ENCODE measurements at regions not wholly inside any gene's neighbourhood (a gene's known extent, or its start where the extent isn't known, plus 50 kb on each side); places are given as distances from the start of the nearest gene placed in this dataset.

DNA sequence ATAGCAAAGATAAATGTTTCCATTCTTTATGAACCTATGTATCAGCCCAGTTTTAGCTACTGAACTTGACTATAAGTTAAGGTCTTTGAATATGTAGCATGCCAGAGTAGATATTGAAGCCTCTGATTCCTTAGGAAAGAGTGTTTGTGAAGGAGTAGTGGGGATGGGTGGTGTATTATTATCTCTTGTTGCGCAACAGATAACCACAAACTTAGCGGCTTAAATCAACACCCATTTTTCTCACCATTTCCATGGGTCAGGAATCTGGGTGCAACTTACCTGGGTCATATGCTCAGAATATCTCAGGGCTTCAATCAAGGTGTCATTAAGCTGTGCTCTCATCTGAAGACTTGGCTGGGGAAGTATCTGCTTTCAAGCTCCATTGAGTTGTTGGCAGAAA, 251.4 kb upstream of the PUDP start:
- no peak for TF ChIP-seq POLR2A (IDR thresholded peaks at IDR 0.05)
- no peak for DNase-seq
- H3K27ac ChIP-seq, result no peak overlapping the region
- H3K27me3 ChIP-seq, result no peaks in the 10 kb centered on the region
- no peak overlapping the region for H3K4me3 ChIP-seq
- H3K36me3 ChIP-seq (ENCODE audit: low read depth, missing control alignments), result no peaks in the 10 kb centered on the region
- intact Hi-C loops (cut with DNase I; ENCODE audit: low total_unique reads), result no loop called here
- H3K9me3 ChIP-seq, result no peaks in the 10 kb centered on the region
- WGBS, 2 donors, result 100% methylated on average over 2 of the region's 2 CpGs
- H3K4me1 ChIP-seq, result no peaks in the 10 kb centered on the region

- H3K4me1 ChIP-seq, result no peaks in the 10 kb centered on the region
- H3K36me3 ChIP-seq (ENCODE audit: low read depth, missing control alignments), result no peaks in the 10 kb centered on the region
- WGBS, 2 donors, result 56 to 71% methylated on average over 2 of the region's 2 CpGs
- no peak overlapping the region for H3K27ac ChIP-seq
- no peaks in the 10 kb centered on the region for H3K9me3 ChIP-seq
- no peaks in the 10 kb centered on the region for H3K27me3 ChIP-seq
- no peak for TF ChIP-seq POLR2A (IDR thresholded peaks at IDR 0.05)
- TF ChIP-seq, protein P1, sequence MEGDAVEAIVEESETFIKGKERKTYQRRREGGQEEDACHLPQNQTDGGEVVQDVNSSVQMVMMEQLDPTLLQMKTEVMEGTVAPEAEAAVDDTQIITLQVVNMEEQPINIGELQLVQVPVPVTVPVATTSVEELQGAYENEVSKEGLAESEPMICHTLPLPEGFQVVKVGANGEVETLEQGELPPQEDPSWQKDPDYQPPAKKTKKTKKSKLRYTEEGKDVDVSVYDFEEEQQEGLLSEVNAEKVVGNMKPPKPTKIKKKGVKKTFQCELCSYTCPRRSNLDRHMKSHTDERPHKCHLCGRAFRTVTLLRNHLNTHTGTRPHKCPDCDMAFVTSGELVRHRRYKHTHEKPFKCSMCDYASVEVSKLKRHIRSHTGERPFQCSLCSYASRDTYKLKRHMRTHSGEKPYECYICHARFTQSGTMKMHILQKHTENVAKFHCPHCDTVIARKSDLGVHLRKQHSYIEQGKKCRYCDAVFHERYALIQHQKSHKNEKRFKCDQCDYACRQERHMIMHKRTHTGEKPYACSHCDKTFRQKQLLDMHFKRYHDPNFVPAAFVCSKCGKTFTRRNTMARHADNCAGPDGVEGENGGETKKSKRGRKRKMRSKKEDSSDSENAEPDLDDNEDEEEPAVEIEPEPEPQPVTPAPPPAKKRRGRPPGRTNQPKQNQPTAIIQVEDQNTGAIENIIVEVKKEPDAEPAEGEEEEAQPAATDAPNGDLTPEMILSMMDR (IDR thresholded peaks at IDR 0.05), result no peak
- intact Hi-C loops (cut with DNase I; ENCODE audit: low total_unique reads), result no loop called here
- no peak for DNase-seq
- no peak overlapping the region for H3K4me3 ChIP-seq
Observed at GRCh38 chrX:7390441-7390840, 242.5 kb upstream of the PUDP start.

GRCh38 chrX:7389576-7389975, 241.6 kb upstream of the PUDP start:
- Histone ChIP-seq H3K36me3 (ENCODE audit: low read depth, missing control alignments) (no peaks in the 10 kb centered on the region), H3K4me1 (no peaks in the 10 kb centered on the region), H3K4me3 (no peak overlapping the region), H3K27me3 (no peaks in the 10 kb centered on the region), H3K27ac (no peak overlapping the region), H3K9me3 (no peaks in the 10 kb centered on the region)
- intact Hi-C loops (cut with DNase I; ENCODE audit: low total_unique reads), result no loop called here
- no peak for DNase-seq
- TF ChIP-seq, protein P1 (IDR thresholded peaks at IDR 0.05), result no peak
- no peak for TF ChIP-seq POLR2A (IDR thresholded peaks at IDR 0.05)
- 61 to 63% methylated on average over 2 of the region's 2 CpGs for WGBS, 2 donors

GRCh38 chrX:7385131-7385530, 237.2 kb upstream of the PUDP start:
- WGBS, 2 donors, result 74% methylated on average over 4 of the region's 4 CpGs
- no peak overlapping the region for H3K27ac ChIP-seq
- H3K9me3 ChIP-seq, result no peaks in the 10 kb centered on the region
- no peaks in the 10 kb centered on the region for H3K36me3 ChIP-seq (ENCODE audit: low read depth, missing control alignments)
- DNase-seq, result no peak
- H3K4me3 ChIP-seq, result no peak overlapping the region
- H3K4me1 ChIP-seq, result no peaks in the 10 kb centered on the region
- TF ChIP-seq POLR2A (IDR thresholded peaks at IDR 0.05), result no peak
- TF ChIP-seq, protein P1 (IDR thresholded peaks at IDR 0.05), result no peak
- intact Hi-C loops (cut with DNase I; ENCODE audit: low total_unique reads), result no loop called here
- H3K27me3 ChIP-seq, result no peaks in the 10 kb centered on the region

DNA sequence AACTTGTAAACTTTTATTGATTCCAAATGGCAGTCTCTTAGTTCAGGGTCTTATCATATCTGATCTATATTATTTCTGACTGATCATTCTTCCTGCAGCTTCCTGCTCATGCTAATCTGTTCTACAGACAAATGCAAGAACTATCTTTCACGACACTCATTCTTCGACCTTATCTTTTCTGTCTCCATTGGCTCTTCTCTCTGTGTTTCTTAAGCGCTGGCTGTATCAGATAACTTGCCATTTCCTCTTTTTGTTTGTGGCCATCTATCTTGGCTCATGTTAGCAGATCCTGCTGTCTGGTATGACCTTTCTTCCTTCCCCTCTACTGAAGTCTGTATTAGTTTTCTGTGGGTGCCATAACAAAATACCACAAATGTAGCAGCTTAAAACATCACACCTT, 230.5 kb upstream of the PUDP start:
- TF ChIP-seq POLR2A (IDR thresholded peaks at IDR 0.05), result no peak
- TF ChIP-seq, protein P1 (IDR thresholded peaks at IDR 0.05), result no peak
- Histone ChIP-seq H3K4me1 (no peaks in the 10 kb centered on the region), H3K27ac (no peak overlapping the region), H3K27me3 (no peaks in the 10 kb centered on the region), H3K36me3 (ENCODE audit: low read depth, missing control alignments) (no peaks in the 10 kb centered on the region), H3K9me3 (no peaks in the 10 kb centered on the region), H3K4me3 (no peak overlapping the region)
- no peak for DNase-seq
- intact Hi-C loops (cut with DNase I; ENCODE audit: low total_unique reads), result no loop called here
- WGBS, 2 donors, result 83 to 89% methylated on average over 3 of the region's 3 CpGs
